ENCODE measurements at regions not wholly inside any gene's neighbourhood (a gene's known extent, or its start where the extent isn't known, plus 50 kb on each side); places are given as distances from the start of the nearest gene placed in this dataset.
A peak's percentile ranks its signal among the peaks of the same experiment; 100 is the strongest.

DNA sequence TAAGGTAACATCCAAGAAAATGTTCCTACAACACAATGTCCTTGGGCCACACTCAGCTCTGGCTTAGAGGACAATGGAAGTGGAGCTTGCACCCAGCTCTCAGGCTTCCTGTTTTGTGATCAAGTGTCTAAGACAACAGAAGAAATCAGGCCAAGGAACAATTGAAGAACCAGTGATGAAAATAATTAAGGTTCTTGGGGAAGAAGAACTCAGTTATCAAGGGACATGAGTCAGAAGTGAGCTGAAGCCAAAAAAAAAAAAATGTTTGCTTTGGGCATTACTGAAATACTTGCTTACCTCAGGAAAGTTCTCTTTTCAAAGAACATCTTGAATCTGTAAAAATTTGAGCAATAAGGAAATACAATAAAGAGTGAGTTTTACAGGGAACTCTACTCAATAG lies 299.0 kb downstream of the FBXO15 start:
- Mint-ChIP-seq H3K27ac (ENCODE audit: low read depth, unreplicated experiment) (peak overlapping the region; percentile 68), H3K4me1 (ENCODE audit: insufficient read depth, unreplicated experiment) (peaks cover 17% of the 10 kb centered on the region), H3K27me3 (ENCODE audit: insufficient read depth, unreplicated experiment) (no peaks in the 10 kb centered on the region), H3K4me3 (ENCODE audit: unreplicated experiment) (peak overlapping the region; percentile 0), H3K9me3 (ENCODE audit: unreplicated experiment) (no peaks in the 10 kb centered on the region), H3K36me3 (ENCODE audit: insufficient read depth, unreplicated experiment) (no peaks in the 10 kb centered on the region)
- intact Hi-C loops (cut with micrococcal nuclease): loop anchor here (10.0 kb wide), 1 partner anchor 266 kb away; no protein-coding TSS in a partner anchor
- CTCF ChIA-PET: interaction anchor here (0.5 to 1.7 kb wide), 8 partner anchors 9 to 1085 kb away, joined by 3 to 10 read pairs (median 3); no protein-coding TSS in a partner anchor
- no TSS peak for BruUV-seq (replicated peaks)
- peak; percentile 48 for DNase-seq (ENCODE audit: unreplicated experiment)
- POLR2A ChIA-PET: interaction anchor here (0.6 to 1.0 kb wide), 4 partner anchors 90 to 234 kb away, joined by 3 read pairs; no protein-coding TSS in a partner anchor
- TF ChIP-seq, protein P1, sequence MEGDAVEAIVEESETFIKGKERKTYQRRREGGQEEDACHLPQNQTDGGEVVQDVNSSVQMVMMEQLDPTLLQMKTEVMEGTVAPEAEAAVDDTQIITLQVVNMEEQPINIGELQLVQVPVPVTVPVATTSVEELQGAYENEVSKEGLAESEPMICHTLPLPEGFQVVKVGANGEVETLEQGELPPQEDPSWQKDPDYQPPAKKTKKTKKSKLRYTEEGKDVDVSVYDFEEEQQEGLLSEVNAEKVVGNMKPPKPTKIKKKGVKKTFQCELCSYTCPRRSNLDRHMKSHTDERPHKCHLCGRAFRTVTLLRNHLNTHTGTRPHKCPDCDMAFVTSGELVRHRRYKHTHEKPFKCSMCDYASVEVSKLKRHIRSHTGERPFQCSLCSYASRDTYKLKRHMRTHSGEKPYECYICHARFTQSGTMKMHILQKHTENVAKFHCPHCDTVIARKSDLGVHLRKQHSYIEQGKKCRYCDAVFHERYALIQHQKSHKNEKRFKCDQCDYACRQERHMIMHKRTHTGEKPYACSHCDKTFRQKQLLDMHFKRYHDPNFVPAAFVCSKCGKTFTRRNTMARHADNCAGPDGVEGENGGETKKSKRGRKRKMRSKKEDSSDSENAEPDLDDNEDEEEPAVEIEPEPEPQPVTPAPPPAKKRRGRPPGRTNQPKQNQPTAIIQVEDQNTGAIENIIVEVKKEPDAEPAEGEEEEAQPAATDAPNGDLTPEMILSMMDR (IDR thresholded peaks at IDR 0.05; ENCODE audit: unreplicated experiment): no peak

DNA sequence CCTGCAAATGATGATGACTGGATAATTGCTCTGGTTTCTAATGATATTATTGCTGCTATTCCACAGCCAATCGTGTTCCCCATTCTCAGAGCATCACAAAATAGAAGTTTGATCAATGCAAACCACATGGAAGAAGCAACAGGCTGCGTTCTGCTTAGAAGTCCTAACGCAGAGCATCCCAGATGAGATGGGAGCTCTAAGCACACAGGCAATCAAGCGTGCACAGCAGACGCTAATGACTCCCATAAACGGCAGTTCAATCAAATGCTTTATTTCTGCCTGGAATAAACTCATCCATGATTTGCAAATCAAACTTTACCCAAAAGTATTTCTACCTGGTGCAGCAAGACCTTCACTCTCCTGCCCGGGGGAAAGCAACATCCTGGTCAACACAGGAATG lies 304.2 kb downstream of the FBXO15 start:
- H3K36me3 Mint-ChIP-seq (ENCODE audit: insufficient read depth, unreplicated experiment): no peaks in the 10 kb centered on the region
- TF ChIP-seq, protein P1 (IDR thresholded peaks at IDR 0.05; ENCODE audit: unreplicated experiment): no peak
- no peaks in the 10 kb centered on the region for H3K9me3 Mint-ChIP-seq (ENCODE audit: unreplicated experiment)
- intact Hi-C loops (cut with micrococcal nuclease): loop anchor here (2.0 to 10.0 kb wide), 3 partner anchors 271 to 1143 kb away; no protein-coding TSS in a partner anchor
- H3K4me1 Mint-ChIP-seq (ENCODE audit: insufficient read depth, unreplicated experiment): peaks cover 10% of the 10 kb centered on the region
- no peaks in the 10 kb centered on the region for H3K27me3 Mint-ChIP-seq (ENCODE audit: insufficient read depth, unreplicated experiment)
- H3K27ac Mint-ChIP-seq (ENCODE audit: low read depth, unreplicated experiment): no peak overlapping the region
- no peak overlapping the region for H3K4me3 Mint-ChIP-seq (ENCODE audit: unreplicated experiment)
- BruUV-seq (replicated peaks): no TSS peak
- no peak for DNase-seq (ENCODE audit: unreplicated experiment)
- ChIA-PET POLR2A (no interaction called here), CTCF (interaction anchor here (0.5 to 2.5 kb wide), 26 partner anchors 10 to 1142 kb away, joined by 3 to 17 read pairs (median 3); no protein-coding TSS in a partner anchor)

GRCh38 chr18:73842795-73843394 lies 304.7 kb downstream of the FBXO15 start:
- no TSS peak for BruUV-seq (replicated peaks)
- intact Hi-C loops (cut with micrococcal nuclease): loop anchor here (1.0 to 10.0 kb wide), 4 partner anchors 272 to 1142 kb away; no protein-coding TSS in a partner anchor
- Mint-ChIP-seq H3K4me3 (ENCODE audit: unreplicated experiment) (no peak overlapping the region), H3K9me3 (ENCODE audit: unreplicated experiment) (no peaks in the 10 kb centered on the region), H3K27ac (ENCODE audit: low read depth, unreplicated experiment) (peak overlapping the region; percentile 8), H3K27me3 (ENCODE audit: insufficient read depth, unreplicated experiment) (no peaks in the 10 kb centered on the region), H3K4me1 (ENCODE audit: insufficient read depth, unreplicated experiment) (peaks cover 5% of the 10 kb centered on the region), H3K36me3 (ENCODE audit: insufficient read depth, unreplicated experiment) (no peaks in the 10 kb centered on the region)
- DNase-seq (ENCODE audit: unreplicated experiment): peak; percentile 55
- POLR2A ChIA-PET: no interaction called here
- TF ChIP-seq, protein P1 (IDR thresholded peaks at IDR 0.05; ENCODE audit: unreplicated experiment): peak; percentile 89
- CTCF ChIA-PET: interaction anchor here (0.5 to 2.5 kb wide), 43 partner anchors 10 to 1141 kb away, joined by 3 to 17 read pairs (median 3); no protein-coding TSS in a partner anchor

DNA sequence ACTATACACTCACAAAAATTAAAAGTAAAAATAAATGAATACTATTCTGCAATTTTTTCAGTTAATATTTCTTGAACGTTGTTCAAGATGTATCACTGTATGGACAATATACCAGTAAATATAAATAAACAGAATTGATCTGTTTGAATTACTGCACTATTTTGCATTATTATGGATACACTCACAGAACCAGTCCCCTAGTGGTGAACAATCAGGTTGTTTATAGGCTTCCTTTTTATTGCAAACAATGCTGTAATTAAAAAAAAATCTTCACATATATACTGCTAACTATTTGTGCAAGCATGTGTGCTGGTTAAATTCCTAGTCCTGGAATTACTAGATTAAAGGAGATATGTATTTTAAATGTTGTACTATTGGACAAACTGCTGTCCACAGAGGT lies 306.0 kb downstream of the FBXO15 start:
- Mint-ChIP-seq H3K27me3 (ENCODE audit: insufficient read depth, unreplicated experiment) (no peaks in the 10 kb centered on the region), H3K4me3 (ENCODE audit: unreplicated experiment) (no peak overlapping the region), H3K9me3 (ENCODE audit: unreplicated experiment) (no peaks in the 10 kb centered on the region), H3K27ac (ENCODE audit: low read depth, unreplicated experiment) (no peak overlapping the region), H3K4me1 (ENCODE audit: insufficient read depth, unreplicated experiment) (peaks cover 5% of the 10 kb centered on the region), H3K36me3 (ENCODE audit: insufficient read depth, unreplicated experiment) (no peaks in the 10 kb centered on the region)
- intact Hi-C loops (cut with micrococcal nuclease): loop anchor here (1.0 to 10.0 kb wide), 4 partner anchors 273 to 1141 kb away; no protein-coding TSS in a partner anchor
- ChIA-PET POLR2A (no interaction called here), CTCF (interaction anchor here (0.6 to 2.5 kb wide), 20 partner anchors 13 to 1132 kb away, joined by 3 to 17 read pairs (median 4); no protein-coding TSS in a partner anchor)
- TF ChIP-seq, protein P1 (IDR thresholded peaks at IDR 0.05; ENCODE audit: unreplicated experiment): peak; percentile 31
- no TSS peak for BruUV-seq (replicated peaks)
- no peak for DNase-seq (ENCODE audit: unreplicated experiment)

Data from MCF 10A (cell line).